Panc1 (cell line): ENCODE measurements at regions not wholly inside any gene's neighbourhood (a gene's known extent, or its start where the extent isn't known, plus 50 kb on each side); places are given as distances from the start of the nearest gene placed in this dataset.

Source experiments
- ATAC-seq: fragments of 200-7000 bp; cut with Tn5 transposase; 2 replicates; pipeline ENCODE4 v1.9.1; 2020; ENCODE audit warnings: mild to moderate bottlenecking, moderate library complexity
- BruUV-seq: library from RNA; stranded (reverse); fragments of 400-500 nt; replicated peaks from 2 replicates; lab custom pipeline; 2021; lab: Mats Ljungman, UMichigan
- CTCF ChIA-PET: fragments of 300-600 bp; sonication (Branson Sonifier 250); formaldehyde crosslinking; loops from one replicate; lab custom pipeline; 2022; ENCODE audit warnings: antibody characterized with exemption; lab: Charles Lee
- POLR2A ChIA-PET: fragments of 300-600 bp; sonication (Branson Sonifier 250); formaldehyde crosslinking; loops from one replicate; lab custom pipeline; 2022; ENCODE audit warnings: antibody characterized with exemption; lab: Charles Lee
- DNase-seq: peaks from one replicate; pipeline ENCODE4 v3.0.0-alpha.2; 2010; ENCODE audit warnings: low read depth, low spot score
- H3K27ac ChIP-seq: 2 replicates; pipeline ENCODE4 v1.5.1; 2011; ENCODE audit warnings: mild to moderate bottlenecking, low read length, inconsistent platforms
- H3K27me3 ChIP-seq: fragments of 200-500 bp; sonication (Bioruptor generic); 2 replicates; pipeline ENCODE4 v1.6.0; 2014; ENCODE audit warnings: low read length, inconsistent platforms; ENCODE audit not compliant: control insufficient read depth, insufficient read depth
- H3K36me3 ChIP-seq: fragments of 200-500 bp; sonication (Bioruptor generic); 2 replicates; pipeline ENCODE4 v1.5.1; 2014; ENCODE audit warnings: inconsistent platforms, mild to moderate bottlenecking, low read length, moderate library complexity; ENCODE audit not compliant: control insufficient read depth, insufficient read depth
- H3K4me1 ChIP-seq: 2 replicates; pipeline ENCODE4 v1.5.1; 2011; ENCODE audit warnings: inconsistent platforms, mild to moderate bottlenecking, low read length, moderate library complexity; ENCODE audit not compliant: control insufficient read depth, insufficient read depth
- H3K4me3 ChIP-seq, 2 experiments: 2 replicates each; pipeline ENCODE4 v1.5.1; 2011 to 2012; ENCODE audit warnings: low read depth in 2 of 2, low read length in 2 of 2, mild to moderate bottlenecking in 2 of 2, inconsistent platforms in 1 of 2, moderate library complexity in 1 of 2
- H3K9me3 ChIP-seq: fragments of 200-500 bp; sonication (Bioruptor generic); 2 replicates; pipeline ENCODE4 v1.5.1; 2014; ENCODE audit warnings: low read depth, mild to moderate bottlenecking, inconsistent platforms, low read length, moderate library complexity; ENCODE audit not compliant: control insufficient read depth, insufficient read depth
- POLR2AphosphoS5 ChIP-seq: IDR thresholded peaks from 2 replicates; pipeline ENCODE4 v1.6.1; 2012; ENCODE audit warnings: mild to moderate bottlenecking, low read depth, low read length, moderate library complexity
- REST ChIP-seq, 2 experiments: IDR thresholded peaks; 2 replicates each; pipeline ENCODE4 v1.6.1; 2011 to 2012; ENCODE audit warnings: low read depth in 2 of 2, control low read depth in 1 of 2, low read length in 1 of 2, mild to moderate bottlenecking in 1 of 2, moderate library complexity in 1 of 2; ENCODE audit not compliant: insufficient read depth in 1 of 2
- SIN3A ChIP-seq: IDR thresholded peaks from 2 replicates; pipeline ENCODE4 v1.6.1; 2012; ENCODE audit warnings: low read depth, mild to moderate bottlenecking, low read length, moderate library complexity, borderline replicate concordance; ENCODE audit not compliant: insufficient read depth
- TCF7L2 ChIP-seq: IDR thresholded peaks from 2 replicates; pipeline ENCODE4 v1.6.1; 2011; ENCODE audit warnings: mild to moderate bottlenecking, low read depth, low read length, inconsistent platforms
- in situ Hi-C: cut with HindIII; loops from 2 replicates; pipeline ENCODE4 v1.10.0; 2016; ENCODE audit warnings: low sequenced_read_pairs, low pct_unique_long_range_greater_than_20kb
- intact Hi-C: fragments of 100-400 bp; cut with micrococcal nuclease; formaldehyde crosslinking; loops from one replicate; pipeline ENCODE4 v1.10.0; 2022; ENCODE audit not compliant: unreplicated experiment
- TF ChIP-seq, protein P1 (sequence below): fragments of 450-650 bp; IDR thresholded peaks from 2 replicates; pipeline ENCODE4 v1.5.1; 2017; ENCODE audit warnings: mild to moderate bottlenecking

GRCh38 chr3:190175490-190175889 is 54.8 kb upstream of the P3H2 start:
- ATAC-seq = no peak
- DNase-seq = no peak
- in situ Hi-C loops = no loop called here
- intact Hi-C loops = no loop called here
- BruUV-seq = no TSS peak
- CTCF ChIA-PET = no interaction called here
- TF ChIP-seq POLR2AphosphoS5 (no peak), REST (IDR thresholded peaks at IDR 0.05; ENCODE audit: insufficient read depth in 1 of 2, low read depth in 2 of 2, low read length in 1 of 2) (no peak), SIN3A (no peak), TCF7L2 (no peak)
- TF ChIP-seq, protein P1, sequence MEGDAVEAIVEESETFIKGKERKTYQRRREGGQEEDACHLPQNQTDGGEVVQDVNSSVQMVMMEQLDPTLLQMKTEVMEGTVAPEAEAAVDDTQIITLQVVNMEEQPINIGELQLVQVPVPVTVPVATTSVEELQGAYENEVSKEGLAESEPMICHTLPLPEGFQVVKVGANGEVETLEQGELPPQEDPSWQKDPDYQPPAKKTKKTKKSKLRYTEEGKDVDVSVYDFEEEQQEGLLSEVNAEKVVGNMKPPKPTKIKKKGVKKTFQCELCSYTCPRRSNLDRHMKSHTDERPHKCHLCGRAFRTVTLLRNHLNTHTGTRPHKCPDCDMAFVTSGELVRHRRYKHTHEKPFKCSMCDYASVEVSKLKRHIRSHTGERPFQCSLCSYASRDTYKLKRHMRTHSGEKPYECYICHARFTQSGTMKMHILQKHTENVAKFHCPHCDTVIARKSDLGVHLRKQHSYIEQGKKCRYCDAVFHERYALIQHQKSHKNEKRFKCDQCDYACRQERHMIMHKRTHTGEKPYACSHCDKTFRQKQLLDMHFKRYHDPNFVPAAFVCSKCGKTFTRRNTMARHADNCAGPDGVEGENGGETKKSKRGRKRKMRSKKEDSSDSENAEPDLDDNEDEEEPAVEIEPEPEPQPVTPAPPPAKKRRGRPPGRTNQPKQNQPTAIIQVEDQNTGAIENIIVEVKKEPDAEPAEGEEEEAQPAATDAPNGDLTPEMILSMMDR = no peak
- POLR2A ChIA-PET = interaction anchor here (0.6 kb wide), 1 partner anchor 43 kb away, joined by 5 read pairs; no protein-coding TSS in a partner anchor
- Histone ChIP-seq H3K4me3 (no peak overlapping the region), H3K4me1 (no peaks in the 10 kb centered on the region), H3K9me3 (no peaks in the 10 kb centered on the region), H3K36me3 (no peaks in the 10 kb centered on the region), H3K27ac (no peak overlapping the region), H3K27me3 (no peaks in the 10 kb centered on the region)

- ChIA-PET POLR2A (no interaction called here), CTCF (interaction anchor here (0.7 kb wide), 1 partner anchor 867 kb away, joined by 3 read pairs; no protein-coding TSS in a partner anchor)
- Histone ChIP-seq H3K9me3 (no peaks in the 10 kb centered on the region), H3K4me3 (no peak overlapping the region), H3K27me3 (no peaks in the 10 kb centered on the region), H3K4me1 (no peaks in the 10 kb centered on the region), H3K27ac (no peak overlapping the region), H3K36me3 (no peaks in the 10 kb centered on the region)
- no TSS peak for BruUV-seq
- DNase-seq (no peak), ATAC-seq (no peak)
- in situ Hi-C loops (no loop called here), intact Hi-C loops (no loop called here)
- TF ChIP-seq, protein P1 = no peak
- TF ChIP-seq SIN3A (no peak), REST (IDR thresholded peaks at IDR 0.05; ENCODE audit: insufficient read depth in 1 of 2, low read depth in 2 of 2, low read length in 1 of 2) (no peak), TCF7L2 (no peak), POLR2AphosphoS5 (no peak)
These were observed 53.8 kb upstream of the P3H2 start for GRCh38 chr3:190174471-190174870.
